ENCODE measurements at regions not wholly inside any gene's neighbourhood (a gene's known extent, or its start where the extent isn't known, plus 50 kb on each side); places are given as distances from the start of the nearest gene placed in this dataset.

DNA sequence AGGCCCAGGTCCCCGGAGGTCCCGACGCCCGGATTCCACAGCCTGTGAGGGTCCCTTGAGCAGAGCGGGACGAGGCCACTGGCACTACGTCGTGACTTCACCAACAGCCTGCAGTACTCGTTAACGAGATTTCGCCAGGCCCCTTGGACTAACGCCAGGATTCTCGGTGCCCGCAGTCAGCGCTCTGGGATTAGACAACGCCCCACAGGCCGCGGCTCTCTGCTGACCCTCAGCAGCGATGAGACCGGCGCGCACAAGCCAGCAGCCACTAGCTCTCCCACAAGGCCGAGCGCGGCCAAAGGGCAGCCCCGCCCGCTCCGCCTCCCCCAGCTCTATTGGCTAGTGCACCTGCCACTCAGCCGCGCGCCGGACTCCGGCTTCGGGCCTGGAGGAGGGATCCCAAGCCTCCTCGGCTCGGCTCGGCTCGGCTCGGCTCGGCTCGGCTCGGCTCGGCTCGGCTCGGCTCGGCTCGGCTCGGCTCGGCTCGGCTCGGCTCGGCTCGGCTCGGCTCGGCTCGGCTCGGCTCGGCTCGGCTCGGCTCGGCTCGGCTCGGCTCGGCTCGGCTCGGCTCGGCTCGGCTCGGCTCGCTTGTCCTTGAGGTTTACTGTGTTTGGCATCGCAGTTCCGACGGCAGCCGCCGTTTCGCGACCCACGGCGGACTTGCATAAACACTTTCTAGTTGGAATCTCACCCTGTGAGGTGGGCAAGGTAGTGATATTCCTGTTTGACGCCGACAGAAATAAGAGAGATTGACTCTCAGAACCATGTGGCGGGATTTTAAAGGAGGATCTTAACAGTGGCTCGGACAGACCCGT, 231.7 kb upstream of the SERP2 start (continued):
- TF ChIP-seq, protein P1, sequence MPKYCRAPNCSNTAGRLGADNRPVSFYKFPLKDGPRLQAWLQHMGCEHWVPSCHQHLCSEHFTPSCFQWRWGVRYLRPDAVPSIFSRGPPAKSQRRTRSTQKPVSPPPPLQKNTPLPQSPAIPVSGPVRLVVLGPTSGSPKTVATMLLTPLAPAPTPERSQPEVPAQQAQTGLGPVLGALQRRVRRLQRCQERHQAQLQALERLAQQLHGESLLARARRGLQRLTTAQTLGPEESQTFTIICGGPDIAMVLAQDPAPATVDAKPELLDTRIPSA (CRISPR knock-in tag; IDR thresholded peaks at IDR 0.05; ENCODE audit: borderline replicate concordance), result no peak
- TF ChIP-seq ZNF350 (CRISPR knock-in tag; IDR thresholded peaks at IDR 0.05; ENCODE audit: borderline replicate concordance, low read depth) (peak; percentile 81; the same call in 1 of the 2 replicates), ZNF225 (CRISPR knock-in tag; IDR thresholded peaks at IDR 0.05) (peak; percentile 71; the same call in 1 of the 2 replicates), CSRNP2 (CRISPR knock-in tag; conservative IDR thresholded peaks at IDR 0.05; ENCODE audit: low read depth) (no peak), BCL3 (CRISPR knock-in tag; IDR thresholded peaks at IDR 0.05) (peak; percentile 75), ZNF772 (CRISPR knock-in tag; IDR thresholded peaks at IDR 0.05) (peak; percentile 64; the same call in 1 of the 2 replicates), THAP9 (CRISPR knock-in tag; IDR thresholded peaks at IDR 0.05; ENCODE audit: borderline replicate concordance) (peak; percentile 55; the same call in 1 of the 2 replicates)
- TF ChIP-seq, protein P2, sequence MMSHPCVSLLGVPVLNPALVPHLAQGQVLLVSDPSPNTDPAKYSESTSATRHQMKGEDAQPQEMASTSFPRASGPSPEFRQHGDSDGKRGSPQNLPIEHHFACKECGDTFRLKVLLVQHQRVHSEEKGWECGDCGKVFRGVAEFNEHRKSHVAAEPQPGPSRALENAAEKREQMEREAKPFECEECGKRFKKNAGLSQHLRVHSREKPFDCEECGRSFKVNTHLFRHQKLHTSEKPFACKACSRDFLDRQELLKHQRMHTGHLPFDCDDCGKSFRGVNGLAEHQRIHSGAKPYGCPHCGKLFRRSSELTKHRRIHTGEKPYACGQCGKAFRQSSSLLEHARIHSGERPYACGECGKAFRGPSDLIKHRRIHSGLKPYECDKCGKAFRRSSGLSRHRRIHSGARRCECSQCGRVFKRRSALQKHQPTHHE (CRISPR knock-in tag; IDR thresholded peaks at IDR 0.05; ENCODE audit: borderline replicate concordance), result no peak
- TF ChIP-seq, protein P3, sequence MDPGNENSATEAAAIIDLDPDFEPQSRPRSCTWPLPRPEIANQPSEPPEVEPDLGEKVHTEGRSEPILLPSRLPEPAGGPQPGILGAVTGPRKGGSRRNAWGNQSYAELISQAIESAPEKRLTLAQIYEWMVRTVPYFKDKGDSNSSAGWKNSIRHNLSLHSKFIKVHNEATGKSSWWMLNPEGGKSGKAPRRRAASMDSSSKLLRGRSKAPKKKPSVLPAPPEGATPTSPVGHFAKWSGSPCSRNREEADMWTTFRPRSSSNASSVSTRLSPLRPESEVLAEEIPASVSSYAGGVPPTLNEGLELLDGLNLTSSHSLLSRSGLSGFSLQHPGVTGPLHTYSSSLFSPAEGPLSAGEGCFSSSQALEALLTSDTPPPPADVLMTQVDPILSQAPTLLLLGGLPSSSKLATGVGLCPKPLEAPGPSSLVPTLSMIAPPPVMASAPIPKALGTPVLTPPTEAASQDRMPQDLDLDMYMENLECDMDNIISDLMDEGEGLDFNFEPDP (CRISPR knock-in tag; conservative IDR thresholded peaks at IDR 0.05), result no peak
- TF ChIP-seq, protein P4, sequence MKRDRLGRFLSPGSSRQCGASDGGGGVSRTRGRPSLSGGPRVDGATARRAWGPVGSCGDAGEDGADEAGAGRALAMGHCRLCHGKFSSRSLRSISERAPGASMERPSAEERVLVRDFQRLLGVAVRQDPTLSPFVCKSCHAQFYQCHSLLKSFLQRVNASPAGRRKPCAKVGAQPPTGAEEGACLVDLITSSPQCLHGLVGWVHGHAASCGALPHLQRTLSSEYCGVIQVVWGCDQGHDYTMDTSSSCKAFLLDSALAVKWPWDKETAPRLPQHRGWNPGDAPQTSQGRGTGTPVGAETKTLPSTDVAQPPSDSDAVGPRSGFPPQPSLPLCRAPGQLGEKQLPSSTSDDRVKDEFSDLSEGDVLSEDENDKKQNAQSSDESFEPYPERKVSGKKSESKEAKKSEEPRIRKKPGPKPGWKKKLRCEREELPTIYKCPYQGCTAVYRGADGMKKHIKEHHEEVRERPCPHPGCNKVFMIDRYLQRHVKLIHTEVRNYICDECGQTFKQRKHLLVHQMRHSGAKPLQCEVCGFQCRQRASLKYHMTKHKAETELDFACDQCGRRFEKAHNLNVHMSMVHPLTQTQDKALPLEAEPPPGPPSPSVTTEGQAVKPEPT (CRISPR knock-in tag; IDR thresholded peaks at IDR 0.05; ENCODE audit: low read depth), result peak; percentile 30; the same call in 1 of the 2 replicates
- TF ChIP-seq, protein P5, sequence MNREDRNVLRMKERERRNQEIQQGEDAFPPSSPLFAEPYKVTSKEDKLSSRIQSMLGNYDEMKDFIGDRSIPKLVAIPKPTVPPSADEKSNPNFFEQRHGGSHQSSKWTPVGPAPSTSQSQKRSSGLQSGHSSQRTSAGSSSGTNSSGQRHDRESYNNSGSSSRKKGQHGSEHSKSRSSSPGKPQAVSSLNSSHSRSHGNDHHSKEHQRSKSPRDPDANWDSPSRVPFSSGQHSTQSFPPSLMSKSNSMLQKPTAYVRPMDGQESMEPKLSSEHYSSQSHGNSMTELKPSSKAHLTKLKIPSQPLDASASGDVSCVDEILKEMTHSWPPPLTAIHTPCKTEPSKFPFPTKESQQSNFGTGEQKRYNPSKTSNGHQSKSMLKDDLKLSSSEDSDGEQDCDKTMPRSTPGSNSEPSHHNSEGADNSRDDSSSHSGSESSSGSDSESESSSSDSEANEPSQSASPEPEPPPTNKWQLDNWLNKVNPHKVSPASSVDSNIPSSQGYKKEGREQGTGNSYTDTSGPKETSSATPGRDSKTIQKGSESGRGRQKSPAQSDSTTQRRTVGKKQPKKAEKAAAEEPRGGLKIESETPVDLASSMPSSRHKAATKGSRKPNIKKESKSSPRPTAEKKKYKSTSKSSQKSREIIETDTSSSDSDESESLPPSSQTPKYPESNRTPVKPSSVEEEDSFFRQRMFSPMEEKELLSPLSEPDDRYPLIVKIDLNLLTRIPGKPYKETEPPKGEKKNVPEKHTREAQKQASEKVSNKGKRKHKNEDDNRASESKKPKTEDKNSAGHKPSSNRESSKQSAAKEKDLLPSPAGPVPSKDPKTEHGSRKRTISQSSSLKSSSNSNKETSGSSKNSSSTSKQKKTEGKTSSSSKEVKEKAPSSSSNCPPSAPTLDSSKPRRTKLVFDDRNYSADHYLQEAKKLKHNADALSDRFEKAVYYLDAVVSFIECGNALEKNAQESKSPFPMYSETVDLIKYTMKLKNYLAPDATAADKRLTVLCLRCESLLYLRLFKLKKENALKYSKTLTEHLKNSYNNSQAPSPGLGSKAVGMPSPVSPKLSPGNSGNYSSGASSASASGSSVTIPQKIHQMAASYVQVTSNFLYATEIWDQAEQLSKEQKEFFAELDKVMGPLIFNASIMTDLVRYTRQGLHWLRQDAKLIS (CRISPR knock-in tag; IDR thresholded peaks at IDR 0.05), result no peak
